ENCODE measurements at regions not wholly inside any gene's neighbourhood (a gene's known extent, or its start where the extent isn't known, plus 50 kb on each side); places are given as distances from the start of the nearest gene placed in this dataset.

DNA sequence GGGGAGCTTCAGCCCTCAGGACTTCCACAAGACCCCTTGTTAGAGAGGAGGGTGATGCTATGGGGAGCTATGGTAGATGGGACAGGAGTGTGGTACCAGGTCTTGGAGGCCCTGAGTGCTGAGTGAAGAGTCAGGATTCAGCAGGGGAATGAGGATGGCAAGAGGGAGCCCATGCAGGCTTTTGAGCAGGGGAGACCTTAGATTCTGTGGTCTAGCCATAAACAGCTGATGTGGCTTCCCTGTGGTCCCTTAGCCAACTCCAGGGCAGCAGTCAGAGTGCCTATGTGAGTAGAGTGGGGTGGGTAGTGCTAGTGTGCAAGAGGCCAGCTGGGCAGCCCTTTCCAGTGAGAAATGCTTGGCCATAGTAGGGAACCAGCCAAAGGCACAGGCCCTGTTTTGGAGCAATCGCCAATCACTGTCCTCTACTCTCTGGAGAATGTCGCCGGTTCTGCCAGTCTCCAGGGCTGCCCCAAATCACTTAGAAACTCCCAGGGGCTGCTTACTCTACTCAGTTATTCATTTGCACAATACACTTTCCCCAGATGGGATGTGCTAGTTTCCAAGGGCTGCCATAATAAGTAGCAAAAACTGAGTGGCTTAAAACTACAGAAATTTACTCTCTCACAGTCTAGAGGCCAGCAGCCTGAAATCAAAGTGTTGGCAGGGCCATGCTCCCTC, 310.5 kb downstream of the SMAD2 start:
- TF ChIP-seq, protein P1, sequence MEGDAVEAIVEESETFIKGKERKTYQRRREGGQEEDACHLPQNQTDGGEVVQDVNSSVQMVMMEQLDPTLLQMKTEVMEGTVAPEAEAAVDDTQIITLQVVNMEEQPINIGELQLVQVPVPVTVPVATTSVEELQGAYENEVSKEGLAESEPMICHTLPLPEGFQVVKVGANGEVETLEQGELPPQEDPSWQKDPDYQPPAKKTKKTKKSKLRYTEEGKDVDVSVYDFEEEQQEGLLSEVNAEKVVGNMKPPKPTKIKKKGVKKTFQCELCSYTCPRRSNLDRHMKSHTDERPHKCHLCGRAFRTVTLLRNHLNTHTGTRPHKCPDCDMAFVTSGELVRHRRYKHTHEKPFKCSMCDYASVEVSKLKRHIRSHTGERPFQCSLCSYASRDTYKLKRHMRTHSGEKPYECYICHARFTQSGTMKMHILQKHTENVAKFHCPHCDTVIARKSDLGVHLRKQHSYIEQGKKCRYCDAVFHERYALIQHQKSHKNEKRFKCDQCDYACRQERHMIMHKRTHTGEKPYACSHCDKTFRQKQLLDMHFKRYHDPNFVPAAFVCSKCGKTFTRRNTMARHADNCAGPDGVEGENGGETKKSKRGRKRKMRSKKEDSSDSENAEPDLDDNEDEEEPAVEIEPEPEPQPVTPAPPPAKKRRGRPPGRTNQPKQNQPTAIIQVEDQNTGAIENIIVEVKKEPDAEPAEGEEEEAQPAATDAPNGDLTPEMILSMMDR (conservative IDR thresholded peaks at IDR 0.05; ENCODE audit: low read length), result no peak
- DNase-seq (ENCODE audit: low read depth), result no peak
- no peak overlapping the region for H3K4me3 ChIP-seq (ENCODE audit: low read length)

DNA sequence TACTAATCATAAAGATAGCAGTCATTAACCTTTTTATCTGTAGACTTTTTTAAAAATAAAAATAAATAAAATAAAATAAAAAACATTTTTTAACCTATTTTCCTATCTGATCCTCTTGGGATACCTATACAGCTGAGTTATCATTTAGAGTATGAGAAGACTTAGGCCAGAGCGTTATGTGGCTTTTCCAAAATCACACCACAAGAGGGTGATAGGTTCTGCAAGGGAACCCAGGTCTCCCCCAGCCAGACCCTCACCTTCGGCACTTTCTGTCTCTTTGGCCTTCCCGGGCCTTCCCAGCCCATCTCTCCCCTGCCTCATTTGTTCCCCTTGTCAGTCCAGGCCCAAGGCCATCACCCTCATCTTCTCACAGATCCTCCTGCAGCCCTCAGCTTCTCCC, 311.7 kb downstream of the SMAD2 start:
- TF ChIP-seq, protein P1 (conservative IDR thresholded peaks at IDR 0.05; ENCODE audit: low read length), result no peak

DNA sequence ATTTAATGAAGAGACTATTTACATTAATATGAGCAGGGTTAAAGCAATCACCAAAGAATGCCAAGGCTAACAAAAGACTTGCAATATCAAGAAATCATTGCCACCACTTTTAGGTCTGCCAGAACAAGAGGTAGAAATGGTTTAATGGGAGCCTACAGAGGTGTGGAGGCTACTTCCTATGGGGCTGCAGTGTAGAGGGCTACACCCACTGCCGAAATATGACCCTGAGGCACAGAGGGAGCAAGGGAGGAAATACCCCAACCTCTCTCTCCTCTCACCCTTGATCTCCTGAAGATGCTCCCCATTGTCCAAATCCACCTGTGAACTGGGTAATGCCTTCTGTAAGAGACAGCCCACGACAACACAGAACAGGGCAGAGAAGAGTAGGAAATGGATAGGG, 315.4 kb downstream of the SMAD2 start:
- DNase-seq (ENCODE audit: low read depth), result no peak
- TF ChIP-seq, protein P1 (conservative IDR thresholded peaks at IDR 0.05; ENCODE audit: low read length), result no peak
- H3K4me3 ChIP-seq (ENCODE audit: low read length), result no peak overlapping the region

More for the DNA sequence above, 311.7 kb downstream of the SMAD2 start:
- no peak for DNase-seq (ENCODE audit: low read depth)
- no peak overlapping the region for H3K4me3 ChIP-seq (ENCODE audit: low read length)

DNA sequence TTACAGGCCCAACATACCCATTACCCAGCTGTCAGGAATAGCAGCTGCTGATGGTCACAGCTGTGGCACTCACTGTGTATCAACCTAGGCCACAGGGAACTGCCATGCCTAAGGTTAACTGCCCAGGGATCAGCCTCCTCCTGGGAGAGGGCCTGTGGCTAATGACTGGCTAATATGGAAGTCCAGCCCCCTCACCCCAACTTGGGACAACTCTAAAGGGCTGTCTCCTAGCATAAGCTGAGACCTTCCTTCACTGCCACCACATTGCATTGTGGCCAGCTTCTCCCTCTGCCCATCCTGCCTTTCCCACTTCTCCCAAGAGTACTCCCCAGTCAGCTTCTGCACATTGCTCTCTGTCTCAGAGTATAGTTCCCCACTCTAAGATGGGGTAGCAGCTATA, 316.5 kb downstream of the SMAD2 start:
- no peak overlapping the region for H3K4me3 ChIP-seq (ENCODE audit: low read length)
- TF ChIP-seq, protein P1 (conservative IDR thresholded peaks at IDR 0.05; ENCODE audit: low read length), result no peak
- no peak for DNase-seq (ENCODE audit: low read depth)

DNA sequence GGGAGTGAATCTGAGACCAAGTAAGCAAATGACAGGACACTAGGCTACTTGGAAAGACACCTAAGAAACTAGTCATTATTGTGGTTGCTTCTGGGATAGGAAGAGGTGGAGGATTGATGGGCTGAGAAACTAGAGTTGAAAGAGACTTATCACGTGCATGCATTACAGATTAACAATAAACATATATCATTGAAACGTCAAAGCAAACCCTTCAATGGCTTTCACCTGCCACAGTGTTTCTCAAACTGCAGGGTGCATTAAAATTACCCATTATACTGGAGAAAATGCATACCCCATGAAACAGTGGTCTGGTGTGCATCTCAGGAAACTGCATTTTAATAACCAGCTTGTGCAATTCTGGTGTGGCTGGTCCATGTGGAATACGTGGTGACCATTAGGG, 318.8 kb downstream of the SMAD2 start:
- TF ChIP-seq, protein P1 (conservative IDR thresholded peaks at IDR 0.05; ENCODE audit: low read length), result no peak
- no peak for DNase-seq (ENCODE audit: low read depth)
- H3K4me3 ChIP-seq (ENCODE audit: low read length), result no peak overlapping the region

DNA sequence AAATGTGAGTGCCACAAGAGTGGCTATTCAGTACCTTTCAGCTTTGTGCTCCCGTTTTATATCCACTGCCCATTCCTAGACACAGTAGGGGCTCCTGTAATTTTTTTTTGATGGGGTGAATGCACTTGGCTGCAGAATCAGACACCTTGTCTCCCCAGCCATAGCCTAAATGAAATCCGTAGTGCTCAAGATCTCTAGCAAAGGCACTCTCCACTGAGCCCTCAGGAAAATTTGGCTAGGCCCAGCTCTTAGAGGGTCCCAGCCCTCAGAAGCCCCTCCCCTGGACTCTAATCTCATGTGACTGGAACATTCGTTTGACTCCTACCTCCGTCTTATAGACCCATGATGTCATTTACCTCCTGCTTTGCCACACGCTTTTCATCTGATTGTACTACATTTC, 323.9 kb downstream of the SMAD2 start:
- DNase-seq (ENCODE audit: low read depth), result no peak

DNA sequence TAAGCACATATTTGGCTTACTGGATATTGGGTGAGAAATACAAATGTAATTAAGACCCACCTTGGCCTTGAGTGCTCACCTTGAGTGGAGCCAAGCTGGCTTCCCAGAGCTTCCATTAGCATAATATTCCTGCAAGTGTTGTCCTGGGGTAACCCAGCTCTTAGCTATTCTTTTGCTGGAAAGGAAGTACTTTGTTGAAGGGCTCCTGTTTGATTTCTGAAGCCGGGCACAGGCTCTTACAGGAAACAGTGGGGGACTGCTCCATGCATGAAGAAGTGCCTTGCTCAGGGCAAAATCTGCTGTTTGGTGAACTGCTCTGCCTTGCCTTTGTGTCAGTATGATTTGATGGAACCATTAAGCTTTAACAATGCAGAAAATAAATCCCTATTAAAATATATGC, 325.4 kb downstream of the SMAD2 start:
- no peak for DNase-seq (ENCODE audit: low read depth)
- TF ChIP-seq, protein P1 (conservative IDR thresholded peaks at IDR 0.05; ENCODE audit: low read length), result no peak

More for the DNA sequence above, 323.9 kb downstream of the SMAD2 start:
- TF ChIP-seq, protein P1 (conservative IDR thresholded peaks at IDR 0.05; ENCODE audit: low read length), result no peak
- no peak overlapping the region for H3K4me3 ChIP-seq (ENCODE audit: low read length)

More for the DNA sequence above, 325.4 kb downstream of the SMAD2 start:
- H3K4me3 ChIP-seq (ENCODE audit: low read length), result no peak overlapping the region
